GM18909 (cell line): ENCODE measurements at regions not wholly inside any gene's neighbourhood (a gene's known extent, or its start where the extent isn't known, plus 50 kb on each side); places are given as distances from the start of the nearest gene placed in this dataset.
"Not testable (repeated sequence)": the region's sequence is repeated elsewhere in the genome, so short reads cannot be mapped to it uniquely, and the experiment has no call there.

Source experiments
- ATAC-seq: cut with Tn5 transposase; IDR thresholded peaks from one replicate; pipeline ENCODE4 v1.9.1; 2021; ENCODE audit warnings: mild to moderate bottlenecking; ENCODE audit not compliant: unreplicated experiment, poor library complexity

DNA sequence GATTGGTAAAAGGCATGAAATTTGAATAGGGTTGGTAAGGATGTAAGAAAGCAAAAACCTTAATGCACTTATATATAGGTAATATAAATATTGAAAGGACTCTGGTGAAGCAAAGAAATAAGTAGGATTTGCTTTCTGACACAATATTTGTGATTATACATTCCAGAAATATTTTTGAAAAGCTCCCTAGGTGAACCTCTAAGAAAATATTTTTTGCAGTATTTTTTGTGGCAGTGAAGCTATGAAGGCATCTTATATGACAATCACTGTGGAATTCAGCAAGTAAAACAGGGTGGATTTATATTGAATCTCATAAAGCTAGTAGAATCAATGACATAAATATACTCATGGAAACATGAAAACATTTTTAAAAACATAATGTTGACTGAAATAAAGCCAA is 119.6 kb upstream of the EPHA3 start:
- no peak for ATAC-seq

DNA sequence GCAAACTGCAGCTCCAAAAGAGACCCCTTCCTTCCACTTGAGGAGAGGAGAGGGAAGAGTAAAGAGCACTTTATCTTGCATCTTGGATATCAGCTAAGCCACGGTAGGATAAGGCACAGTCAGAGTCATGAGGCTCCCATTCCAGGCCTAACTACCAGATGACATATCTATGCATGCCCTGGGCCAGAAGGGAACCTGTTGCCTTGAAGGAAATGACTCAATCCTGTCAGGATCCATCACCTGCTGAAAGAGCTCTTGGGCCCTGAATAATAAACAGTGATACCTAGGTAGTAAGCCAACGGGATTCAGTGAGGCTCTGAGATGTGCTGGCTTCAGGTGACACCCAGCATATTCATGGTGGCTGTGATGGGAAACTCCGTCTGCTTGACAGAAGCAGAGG is 118.5 kb upstream of the EPHA3 start:
- ATAC-seq = no peak

- no peak for ATAC-seq
These were observed 115.9 kb upstream of the EPHA3 start for GRCh38 chr3:88991496-88991895.

DNA sequence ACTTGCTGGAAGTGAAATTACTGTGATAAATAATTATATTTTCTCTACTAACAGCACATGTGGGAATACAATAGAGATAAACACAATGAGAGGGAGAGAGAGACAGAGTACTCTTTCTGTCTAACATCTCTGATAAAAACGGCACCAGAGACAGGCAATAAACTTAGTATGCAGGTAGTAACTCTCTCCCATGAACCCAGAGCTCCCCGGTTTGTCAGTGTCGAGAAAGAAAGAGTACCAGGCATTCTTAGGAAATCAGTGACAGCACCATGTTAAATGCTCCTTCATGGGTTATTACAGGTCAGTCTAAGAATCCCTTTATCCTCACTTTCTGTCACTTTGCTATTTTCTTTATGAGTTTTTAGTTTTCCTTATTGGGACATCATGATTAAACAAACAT is 110.7 kb upstream of the EPHA3 start:
- ATAC-seq = no peak

GRCh38 chr3:88997260-88997659 is 110.2 kb upstream of the EPHA3 start:
- no peak for ATAC-seq

GRCh38 chr3:89000886-89001285 is 106.5 kb upstream of the EPHA3 start:
- no peak for ATAC-seq

DNA sequence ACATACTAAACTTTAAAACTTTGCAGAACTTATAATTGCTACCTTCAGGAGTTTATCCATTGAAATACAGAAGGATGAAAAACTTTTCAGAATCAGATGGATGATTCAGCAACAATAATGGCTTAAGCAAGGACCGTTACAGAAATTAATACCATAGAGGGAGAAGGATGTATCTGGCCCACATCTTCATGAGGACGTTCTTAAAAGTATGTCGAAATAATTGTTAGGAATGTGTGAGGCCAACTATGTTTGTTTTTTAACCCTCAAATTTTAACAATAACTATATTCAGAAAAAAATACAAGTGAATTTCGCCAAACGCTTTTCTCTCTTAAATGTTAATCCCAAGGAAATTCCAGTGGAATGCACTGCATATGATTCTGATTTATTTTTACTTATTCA is 105.2 kb upstream of the EPHA3 start:
- no peak for ATAC-seq

GRCh38 chr3:89013536-89013935 is 93.9 kb upstream of the EPHA3 start:
- ATAC-seq = no peak

GRCh38 chr3:89017531-89017930 is 89.9 kb upstream of the EPHA3 start:
- no peak for ATAC-seq

GRCh38 chr3:89025185-89025584 is 82.2 kb upstream of the EPHA3 start:
- ATAC-seq = no peak

DNA sequence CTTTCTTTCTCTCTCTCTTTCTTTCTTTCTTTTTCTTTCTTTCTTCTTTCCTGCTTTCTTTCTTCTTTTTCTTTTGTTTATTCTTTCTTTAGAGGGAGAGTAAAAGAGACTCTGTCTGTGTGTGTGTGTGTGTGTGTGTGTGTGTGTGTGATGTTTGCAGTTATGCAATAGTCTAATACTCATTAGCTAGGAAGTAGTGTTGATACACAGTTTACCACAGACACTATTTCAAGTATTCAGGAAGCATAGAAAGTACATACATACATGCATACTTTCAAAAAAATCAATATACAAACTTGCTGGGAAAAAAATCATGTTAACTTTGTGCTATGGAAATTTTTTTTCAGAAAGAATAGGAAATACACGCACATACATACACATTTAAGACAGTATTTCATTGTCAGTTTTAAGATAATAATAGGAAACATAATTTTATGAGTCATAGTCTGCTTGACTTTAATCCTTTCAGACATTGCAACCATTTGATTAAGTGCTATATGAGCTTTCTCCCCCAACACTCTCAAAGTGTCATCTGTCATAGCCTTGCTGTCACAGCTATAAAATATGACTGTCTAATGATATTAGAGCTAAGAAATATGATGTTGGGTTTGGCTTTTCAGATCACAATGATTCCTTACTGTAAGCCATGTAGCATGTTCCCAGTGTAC is 74.9 kb upstream of the EPHA3 start:
- ATAC-seq = no peak

GRCh38 chr3:89034723-89035122 is 72.7 kb upstream of the EPHA3 start:
- ATAC-seq = not testable (repeated sequence)

GRCh38 chr3:89038869-89039268 is 68.6 kb upstream of the EPHA3 start:
- no peak for ATAC-seq

GRCh38 chr3:89042236-89042835 is 65.1 kb upstream of the EPHA3 start:
- ATAC-seq = no peak

DNA sequence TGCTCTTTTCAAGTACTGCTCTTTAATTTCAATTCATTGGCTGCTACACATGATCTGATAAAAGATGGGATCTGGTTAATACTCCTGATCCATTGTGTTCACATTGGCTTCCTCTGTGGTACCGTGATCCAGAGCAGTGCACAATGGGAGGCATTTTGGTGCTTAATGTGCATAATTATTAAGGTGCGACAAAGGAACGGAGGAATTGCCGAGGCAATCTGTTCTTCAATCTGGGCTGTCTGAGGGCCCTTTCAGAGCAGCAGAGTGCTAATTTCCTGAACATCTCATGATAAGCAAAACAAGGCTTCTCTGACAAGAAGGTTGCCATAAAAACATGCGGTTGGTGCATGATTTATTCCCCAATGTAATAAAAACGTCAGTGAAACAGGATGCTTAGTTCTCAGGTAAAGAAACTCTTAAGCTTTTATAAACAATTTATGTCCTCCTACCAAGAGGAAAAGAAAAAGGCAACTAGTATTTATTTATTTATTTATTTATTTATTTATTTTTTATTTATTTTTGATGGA is 64.0 kb upstream of the EPHA3 start:
- ATAC-seq = no peak

- no peak for ATAC-seq
These were observed 60.8 kb upstream of the EPHA3 start for GRCh38 chr3:89046661-89047060.

- no peak for ATAC-seq
These were observed 58.3 kb upstream of the EPHA3 start for GRCh38 chr3:89049119-89049518.

DNA sequence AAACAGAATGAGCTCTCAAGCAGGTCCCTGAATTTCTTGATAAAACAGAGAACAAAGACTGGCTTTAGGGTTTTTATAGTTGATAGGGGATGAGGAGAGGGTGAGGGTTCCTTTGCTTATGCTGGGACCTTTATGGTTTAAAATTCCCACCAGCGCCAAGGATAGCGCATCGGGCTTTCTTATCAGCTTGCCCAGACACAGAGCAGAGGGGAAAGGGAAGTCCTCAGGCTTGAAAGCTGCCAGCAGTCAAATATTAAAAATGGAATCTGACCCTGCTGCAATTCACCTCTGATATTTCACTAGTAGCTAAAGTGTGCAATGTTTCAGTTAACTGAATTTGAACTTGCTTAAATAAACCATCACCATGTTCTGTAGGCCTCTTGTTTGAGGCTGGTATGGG is 55.0 kb upstream of the EPHA3 start:
- no peak for ATAC-seq

DNA sequence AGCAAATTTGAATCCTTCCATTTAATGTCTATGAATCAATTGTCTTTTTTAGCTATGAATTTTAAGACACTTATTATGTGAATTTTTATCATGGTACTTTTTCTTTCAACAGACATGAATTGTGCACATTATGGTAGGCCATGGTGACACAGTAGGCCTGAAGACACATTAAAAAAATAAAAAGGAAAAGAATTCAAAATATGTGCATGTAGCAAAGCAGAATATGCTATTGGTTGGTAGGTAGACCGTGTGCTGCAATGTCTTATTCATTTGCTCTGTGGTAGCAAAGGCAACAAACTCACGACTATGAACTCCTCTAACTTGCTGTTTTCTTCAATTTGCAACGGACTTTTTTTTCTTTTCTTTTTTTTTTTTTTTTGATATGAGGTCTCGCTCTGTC is 50.0 kb upstream of the EPHA3 start:
- ATAC-seq = no peak
